Type B pancreatic cell (in vitro differentiated cells): ENCODE measurements at regions not wholly inside any gene's neighbourhood (a gene's known extent, or its start where the extent isn't known, plus 50 kb on each side); places are given as distances from the start of the nearest gene placed in this dataset.

ENCODE experiments used
- DNase-seq: peaks from one replicate; pipeline ENCODE4 v3.0.0; 2021; ENCODE audit warnings: mixed read lengths; ENCODE audit not compliant: unreplicated experiment; ENCODE audit errors: extremely low spot score
- H3K27ac Mint-ChIP-seq: 2 replicates; pipeline ENCODE4 v1.8.0; 2021; ENCODE audit warnings: mild to moderate bottlenecking, mixed read lengths
- H3K27me3 Mint-ChIP-seq: 2 replicates; pipeline ENCODE4 v1.8.0; 2021; ENCODE audit warnings: mixed read lengths
- H3K36me3 Mint-ChIP-seq: 2 replicates; pipeline ENCODE4 v1.8.0; 2021; ENCODE audit warnings: mixed read lengths
- H3K4me1 Mint-ChIP-seq: one replicate; pipeline ENCODE4 v1.8.0; 2021; ENCODE audit warnings: mixed read lengths; ENCODE audit not compliant: unreplicated experiment
- H3K4me3 Mint-ChIP-seq: 2 replicates; pipeline ENCODE4 v1.8.0; 2021; ENCODE audit warnings: mild to moderate bottlenecking, mixed read lengths
- H3K9me3 Mint-ChIP-seq: 2 replicates; pipeline ENCODE4 v1.8.0; 2021; ENCODE audit warnings: mixed read lengths
- TF ChIP-seq, protein P1 (sequence below): fragments of 200-600 bp; sonication (generic); conservative IDR thresholded peaks from 2 replicates; pipeline ENCODE4 v1.5.0; 2021; ENCODE audit warnings: antibody characterized with exemption, mild to moderate bottlenecking

DNA sequence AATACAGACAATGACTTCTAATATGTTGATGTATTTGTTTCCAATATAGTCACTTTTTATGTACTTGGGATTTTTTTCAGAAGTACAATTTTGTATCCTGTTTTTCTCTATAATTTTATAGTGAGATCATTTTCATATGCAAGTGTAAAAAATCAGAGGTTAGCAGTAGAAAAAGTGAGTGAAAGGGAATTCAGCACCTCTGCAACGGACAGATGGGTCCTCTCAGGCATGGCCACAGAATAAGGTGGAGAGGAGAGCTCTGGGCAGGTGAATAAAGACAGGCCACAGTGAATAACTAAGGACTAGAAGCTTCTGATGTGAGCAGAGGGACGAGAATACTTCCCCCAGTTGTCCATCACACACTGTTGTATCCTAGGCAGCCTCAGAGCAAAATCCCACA is 210.1 kb upstream of the CNR1 start:
- TF ChIP-seq, protein P1, sequence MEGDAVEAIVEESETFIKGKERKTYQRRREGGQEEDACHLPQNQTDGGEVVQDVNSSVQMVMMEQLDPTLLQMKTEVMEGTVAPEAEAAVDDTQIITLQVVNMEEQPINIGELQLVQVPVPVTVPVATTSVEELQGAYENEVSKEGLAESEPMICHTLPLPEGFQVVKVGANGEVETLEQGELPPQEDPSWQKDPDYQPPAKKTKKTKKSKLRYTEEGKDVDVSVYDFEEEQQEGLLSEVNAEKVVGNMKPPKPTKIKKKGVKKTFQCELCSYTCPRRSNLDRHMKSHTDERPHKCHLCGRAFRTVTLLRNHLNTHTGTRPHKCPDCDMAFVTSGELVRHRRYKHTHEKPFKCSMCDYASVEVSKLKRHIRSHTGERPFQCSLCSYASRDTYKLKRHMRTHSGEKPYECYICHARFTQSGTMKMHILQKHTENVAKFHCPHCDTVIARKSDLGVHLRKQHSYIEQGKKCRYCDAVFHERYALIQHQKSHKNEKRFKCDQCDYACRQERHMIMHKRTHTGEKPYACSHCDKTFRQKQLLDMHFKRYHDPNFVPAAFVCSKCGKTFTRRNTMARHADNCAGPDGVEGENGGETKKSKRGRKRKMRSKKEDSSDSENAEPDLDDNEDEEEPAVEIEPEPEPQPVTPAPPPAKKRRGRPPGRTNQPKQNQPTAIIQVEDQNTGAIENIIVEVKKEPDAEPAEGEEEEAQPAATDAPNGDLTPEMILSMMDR, result no peak
- no peaks in the 10 kb centered on the region for H3K36me3 Mint-ChIP-seq
- H3K4me1 Mint-ChIP-seq, result peaks cover 16% of the 10 kb centered on the region
- H3K4me3 Mint-ChIP-seq, result no peak overlapping the region
- no peaks in the 10 kb centered on the region for H3K9me3 Mint-ChIP-seq
- peaks cover 14% of the 10 kb centered on the region for H3K27me3 Mint-ChIP-seq
- no peak overlapping the region for H3K27ac Mint-ChIP-seq
- DNase-seq, result no peak

DNA sequence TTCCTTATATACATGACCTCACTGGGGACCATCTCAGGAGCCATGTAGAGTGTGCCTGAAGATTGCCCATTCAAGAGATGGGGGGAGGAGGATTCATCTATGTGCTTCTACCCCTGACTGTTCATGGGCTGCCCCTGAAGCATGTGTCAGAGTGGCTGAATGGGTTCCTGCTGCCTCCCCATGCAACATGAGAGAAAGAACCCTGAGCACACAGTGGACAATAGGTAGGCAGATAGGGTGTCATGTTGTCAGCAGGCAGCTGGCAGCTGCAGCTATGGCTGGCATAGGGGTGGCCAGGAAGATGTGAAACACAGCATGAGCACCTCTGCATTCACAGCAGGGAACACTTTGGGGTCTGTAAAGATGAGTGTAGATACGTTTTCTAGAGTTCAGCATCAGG is 208.4 kb upstream of the CNR1 start:
- no peak overlapping the region for H3K27ac Mint-ChIP-seq
- H3K27me3 Mint-ChIP-seq, result peaks cover 8% of the 10 kb centered on the region
- no peaks in the 10 kb centered on the region for H3K9me3 Mint-ChIP-seq
- no peak for DNase-seq
- TF ChIP-seq, protein P1, result no peak
- H3K36me3 Mint-ChIP-seq, result no peaks in the 10 kb centered on the region
- H3K4me1 Mint-ChIP-seq, result peaks cover 7% of the 10 kb centered on the region
- no peak overlapping the region for H3K4me3 Mint-ChIP-seq

DNA sequence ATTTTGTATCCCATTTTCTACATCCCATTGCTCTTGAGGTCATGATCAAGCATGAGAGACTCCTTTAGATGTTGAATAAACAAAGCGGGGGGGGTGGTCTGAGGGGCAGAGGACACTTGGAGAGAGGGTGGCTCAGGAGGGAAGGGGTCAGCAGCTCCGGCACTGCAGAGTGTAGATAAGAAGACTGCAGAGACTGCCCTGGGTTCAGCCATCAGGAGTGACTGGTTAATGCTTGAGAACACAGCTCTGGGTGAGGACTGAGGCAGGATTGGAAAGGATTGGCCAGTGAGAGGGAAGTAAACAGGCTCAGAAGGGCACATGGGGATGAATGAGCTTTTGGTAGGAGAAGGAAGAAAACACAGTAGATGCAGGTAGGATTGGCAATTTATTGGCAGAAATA is 205.3 kb upstream of the CNR1 start:
- TF ChIP-seq, protein P1, result no peak
- Mint-ChIP-seq H3K4me1 (no peaks in the 10 kb centered on the region), H3K36me3 (no peaks in the 10 kb centered on the region), H3K27me3 (peaks cover 12% of the 10 kb centered on the region), H3K9me3 (no peaks in the 10 kb centered on the region), H3K27ac (no peak overlapping the region), H3K4me3 (no peak overlapping the region)
- DNase-seq, result no peak

DNA sequence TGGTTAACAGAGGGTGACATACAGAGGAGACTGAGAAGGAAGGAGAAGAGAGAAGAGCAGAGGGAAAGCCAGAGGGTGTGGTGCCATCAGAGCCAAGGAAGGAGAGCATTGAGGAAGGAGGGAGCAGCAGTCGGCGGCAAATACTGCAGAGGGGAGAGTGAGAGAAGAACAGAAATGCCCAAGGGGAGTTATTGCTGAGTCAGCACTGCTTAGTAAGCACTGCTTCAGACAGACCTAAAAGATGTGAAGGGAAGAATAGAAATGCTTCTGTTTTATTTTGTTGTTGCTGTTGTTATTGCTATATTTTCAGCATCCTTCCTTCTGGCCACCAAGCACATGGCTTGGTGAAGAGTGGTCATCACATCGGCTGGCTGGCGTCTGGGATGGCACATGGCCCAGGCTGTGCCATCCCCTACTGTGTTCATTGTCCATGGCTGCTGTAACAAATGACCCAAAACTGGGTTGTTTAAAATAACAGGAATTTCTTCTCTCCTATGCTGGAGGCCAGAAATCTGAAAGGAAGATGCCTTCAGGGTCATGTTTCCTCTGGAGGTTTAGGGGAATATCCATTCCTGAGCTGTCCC is 204.1 kb upstream of the CNR1 start:
- Mint-ChIP-seq H3K27ac (no peak overlapping the region), H3K27me3 (peaks cover 12% of the 10 kb centered on the region), H3K4me3 (no peak overlapping the region), H3K9me3 (no peaks in the 10 kb centered on the region), H3K4me1 (no peaks in the 10 kb centered on the region), H3K36me3 (no peaks in the 10 kb centered on the region)
- TF ChIP-seq, protein P1, result no peak
- no peak for DNase-seq

DNA sequence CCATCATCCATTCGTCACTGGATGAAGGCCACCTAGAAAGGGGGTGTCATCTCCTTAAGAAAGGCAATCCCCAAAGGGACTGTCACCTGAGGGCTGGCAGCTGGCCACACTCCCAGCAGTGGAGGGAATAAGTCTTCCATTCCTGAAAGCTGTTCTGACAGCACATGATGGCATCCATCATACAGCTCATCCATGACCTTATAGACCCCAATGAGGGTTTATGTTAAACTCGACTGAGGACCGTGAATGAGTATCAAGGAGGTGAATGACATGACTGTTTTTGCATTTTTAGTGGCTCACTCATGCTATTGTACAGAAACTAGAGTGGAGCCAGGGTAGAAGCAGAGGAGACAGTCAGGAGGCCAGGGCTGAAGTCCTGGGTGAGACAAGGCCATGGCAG is 203.1 kb upstream of the CNR1 start:
- no peaks in the 10 kb centered on the region for H3K4me1 Mint-ChIP-seq
- no peak overlapping the region for H3K27ac Mint-ChIP-seq
- no peak for DNase-seq
- TF ChIP-seq, protein P1, result no peak
- no peaks in the 10 kb centered on the region for H3K36me3 Mint-ChIP-seq
- peaks cover 12% of the 10 kb centered on the region for H3K27me3 Mint-ChIP-seq
- H3K9me3 Mint-ChIP-seq, result no peaks in the 10 kb centered on the region
- H3K4me3 Mint-ChIP-seq, result no peak overlapping the region
